Fibroblast of mammary gland (primary cell): ENCODE measurements at regions not wholly inside any gene's neighbourhood (a gene's known extent, or its start where the extent isn't known, plus 50 kb on each side); places are given as distances from the start of the nearest gene placed in this dataset.

ENCODE experiments used
- DNase-seq: peaks from one replicate; pipeline ENCODE4 v3.0.0-alpha.2; 2010; ENCODE audit warnings: low read depth
- H3K4me3 ChIP-seq: 2 replicates; pipeline ENCODE4 v1.5.1; 2011; ENCODE audit warnings: low read depth, mild to moderate bottlenecking, low read length, moderate library complexity; ENCODE audit not compliant: control insufficient read depth
- CTCF ChIP-seq: conservative IDR thresholded peaks from 2 replicates; pipeline ENCODE4 v1.5.1; 2011; ENCODE audit warnings: low read depth, low read length, inconsistent platforms; ENCODE audit not compliant: control insufficient read depth, insufficient read depth

DNA sequence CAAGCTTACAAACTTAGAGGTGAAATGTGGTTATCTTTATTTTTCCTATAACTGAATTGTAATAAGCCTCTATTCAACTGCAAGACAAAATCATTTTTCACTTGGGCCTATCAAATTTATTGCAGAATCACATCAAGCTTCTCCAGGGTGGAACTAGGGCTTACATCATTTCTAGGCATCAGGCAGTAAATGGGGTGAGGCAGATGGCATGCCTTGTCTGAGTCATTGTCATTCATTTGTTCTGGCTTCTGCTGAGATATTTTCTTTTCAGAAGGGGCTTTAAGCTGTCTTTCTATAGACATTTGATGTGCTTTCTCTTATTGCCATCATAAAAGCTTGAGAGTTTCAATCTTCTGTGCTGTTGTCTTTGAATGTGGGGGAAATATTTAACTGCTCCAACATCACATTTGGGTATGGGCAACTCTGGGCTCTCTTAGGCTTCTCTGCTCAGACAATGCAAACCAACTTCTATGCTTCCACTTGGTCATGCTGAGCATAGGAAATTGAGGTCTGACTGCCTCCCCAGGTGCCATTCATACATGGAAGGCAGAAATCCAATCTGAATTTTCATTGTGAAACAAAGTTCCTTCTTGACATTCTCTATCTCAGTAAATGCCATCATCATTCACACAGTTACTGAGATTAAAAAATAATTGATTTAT lies 225.8 kb upstream of the GIMD1 start:
- no peak overlapping the region for H3K4me3 ChIP-seq
- peak; percentile 19 for DNase-seq
- TF ChIP-seq CTCF = no peak

DNA sequence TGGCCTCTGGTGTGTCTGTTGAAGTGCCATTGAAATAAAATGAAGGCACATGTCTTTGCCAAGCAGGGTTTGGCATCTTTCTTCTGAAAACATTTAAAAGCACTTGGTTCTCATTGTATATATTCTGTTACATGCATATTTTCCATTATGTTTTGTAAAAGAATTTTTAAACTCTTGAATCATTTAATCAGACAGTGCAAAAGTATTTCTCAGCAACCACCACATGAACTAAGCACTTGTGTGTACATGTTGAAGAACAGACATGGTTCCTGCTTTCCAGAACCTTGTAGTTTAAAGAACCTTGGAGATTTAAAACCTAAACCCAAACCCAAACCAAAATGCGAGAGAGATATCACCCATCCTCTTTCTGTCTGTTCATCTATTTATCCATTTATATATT lies 220.3 kb upstream of the GIMD1 start:
- TF ChIP-seq CTCF = no peak
- H3K4me3 ChIP-seq = no peak overlapping the region
- DNase-seq = no peak

- no peak overlapping the region for H3K4me3 ChIP-seq
- TF ChIP-seq CTCF = no peak
- DNase-seq = peak; percentile 64
Observed at GRCh38 chr4:106587558-106587957, 219.0 kb upstream of the GIMD1 start.

DNA sequence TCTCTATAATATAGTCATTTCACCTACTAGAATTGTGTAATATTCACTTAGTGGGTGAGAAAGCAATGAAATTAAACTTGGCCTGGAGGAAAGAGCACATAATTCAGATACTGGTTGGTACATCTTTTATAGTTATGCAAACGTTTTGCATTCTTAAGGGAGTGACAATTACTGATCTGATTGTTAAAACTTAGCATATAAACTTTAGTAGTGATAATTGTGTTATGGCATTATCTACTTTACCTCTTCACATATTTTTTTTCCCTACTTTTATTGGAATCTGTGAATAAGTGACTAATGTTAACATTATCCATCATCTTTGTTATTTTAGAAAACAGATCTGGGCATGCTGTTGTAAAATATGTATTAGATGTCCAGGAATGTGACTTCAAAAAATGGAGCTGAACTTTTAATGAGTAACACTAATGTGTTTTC lies 217.4 kb upstream of the GIMD1 start:
- no peak for DNase-seq
- no peak for TF ChIP-seq CTCF
- no peak overlapping the region for H3K4me3 ChIP-seq

- peak; percentile 18 for DNase-seq
- H3K4me3 ChIP-seq = no peak overlapping the region
- no peak for TF ChIP-seq CTCF
Observed at GRCh38 chr4:106584337-106584989, 215.9 kb upstream of the GIMD1 start.

DNA sequence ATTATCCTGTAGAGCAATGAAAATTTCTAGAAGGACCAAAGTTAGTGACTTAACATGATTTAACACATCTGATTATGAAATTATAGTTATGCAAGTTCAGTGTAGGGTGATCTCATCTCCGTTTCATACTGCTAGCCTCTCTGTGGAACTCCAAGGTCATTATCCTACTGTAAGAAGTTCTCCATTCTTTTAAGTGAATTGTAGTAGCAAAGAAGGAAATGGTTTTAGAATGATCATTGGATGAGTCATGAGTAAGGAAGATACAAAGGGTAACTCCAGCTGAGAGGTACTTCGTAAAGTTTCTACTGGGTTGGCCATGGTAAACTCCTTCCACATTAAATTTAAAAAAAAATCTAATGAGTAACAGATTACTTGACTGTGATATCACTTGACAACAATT lies 215.0 kb upstream of the GIMD1 start:
- TF ChIP-seq CTCF = no peak
- peak; percentile 92 for DNase-seq
- H3K4me3 ChIP-seq = no peak overlapping the region
